SIG-M5 (cell line): ENCODE measurements at regions not wholly inside any gene's neighbourhood (a gene's known extent, or its start where the extent isn't known, plus 50 kb on each side); places are given as distances from the start of the nearest gene placed in this dataset.
A peak's percentile ranks its signal among the peaks of the same experiment; 100 is the strongest.

Source experiments
- DNase-seq: peaks from one replicate; lab custom pipeline; 2025; lab: John Stamatoyannopoulos, UW

DNA sequence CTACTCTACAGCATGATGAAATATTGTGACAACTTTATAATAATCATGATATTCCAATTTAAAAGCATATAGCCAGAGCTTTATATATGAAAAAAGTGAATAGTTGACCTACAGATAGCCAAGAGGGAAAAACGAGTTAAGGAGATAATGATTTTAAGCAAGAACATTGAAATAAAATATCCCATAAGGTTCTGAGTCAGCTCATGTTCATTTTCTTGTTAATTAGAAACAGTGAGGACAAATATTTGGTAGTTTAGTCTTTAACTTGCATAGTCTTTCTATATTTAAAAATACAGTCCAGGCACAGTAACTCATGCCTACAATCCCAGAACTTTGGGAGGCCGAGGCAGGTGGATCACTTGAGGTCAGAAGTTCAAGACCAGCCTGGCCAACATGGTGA, 55.8 kb upstream of the CDH6 start:
- DNase-seq = no peak

DNA sequence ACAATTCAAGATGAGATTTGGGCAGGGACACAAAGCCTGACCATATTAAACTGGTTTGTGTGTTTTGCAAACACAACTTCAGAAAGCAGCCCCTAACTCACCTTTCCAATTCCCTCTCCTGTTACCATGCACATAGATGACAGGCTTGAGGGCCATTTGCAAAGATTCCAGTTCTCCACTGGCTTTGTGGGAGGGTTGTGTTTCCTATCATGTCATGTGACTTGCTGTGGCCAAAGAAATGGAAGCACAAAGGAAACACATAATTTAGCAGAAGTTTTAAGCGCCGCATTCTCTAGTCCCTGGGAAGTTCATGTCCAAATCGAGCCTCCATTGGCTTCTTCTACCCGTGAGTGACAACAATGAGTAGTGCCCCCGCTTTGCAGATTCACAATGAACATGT, 57.9 kb upstream of the CDH6 start:
- DNase-seq = no peak

GRCh38 chr5:31133488-31133887, 60.0 kb upstream of the CDH6 start:
- no peak for DNase-seq

DNA sequence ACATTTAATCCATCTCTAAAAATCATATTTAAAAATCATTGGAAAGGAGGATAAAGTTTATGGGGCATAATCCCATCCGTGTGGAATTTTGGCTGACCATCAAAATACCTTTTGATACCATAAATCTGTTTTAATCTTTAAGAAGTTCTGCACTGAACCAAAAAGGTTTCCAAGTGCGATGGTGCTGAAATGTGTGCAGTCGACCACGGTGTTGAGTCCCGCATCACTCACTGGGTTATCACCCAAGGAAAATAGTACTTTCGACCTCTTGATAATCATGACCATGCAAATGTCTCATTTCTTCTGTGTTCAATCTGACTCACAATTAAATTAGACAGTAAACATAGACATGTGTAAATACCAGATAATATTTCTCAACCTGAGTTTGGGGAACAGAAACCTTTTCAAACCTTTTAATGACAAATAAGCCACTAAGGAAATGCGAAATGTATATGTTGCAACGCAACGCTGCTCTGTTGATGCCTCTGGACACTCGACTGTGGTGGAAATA, 62.0 kb upstream of the CDH6 start:
- peak; percentile 42 for DNase-seq

DNA sequence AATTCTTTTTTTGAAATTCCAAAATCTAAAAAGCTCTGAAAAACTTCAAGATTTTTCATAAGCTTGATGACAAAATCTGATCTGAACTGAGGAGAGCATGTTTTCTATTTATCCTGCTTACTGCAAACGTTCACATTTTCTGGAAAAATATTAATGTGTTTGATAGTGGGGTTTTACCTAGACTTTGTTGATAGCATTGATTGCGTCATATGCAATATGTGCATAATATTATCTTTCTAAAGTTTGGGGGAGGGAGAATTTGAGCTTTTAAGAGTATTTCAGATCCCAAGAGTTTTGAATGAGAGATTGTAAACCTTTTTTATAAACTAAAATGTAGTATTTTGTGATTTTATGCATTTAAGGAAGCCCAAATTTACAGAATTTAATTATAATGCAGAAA, 62.8 kb upstream of the CDH6 start:
- no peak for DNase-seq

- no peak for DNase-seq
Measured at GRCh38 chr5:31124651-31125305, 68.7 kb upstream of the CDH6 start.

- no peak for DNase-seq
Measured at GRCh38 chr5:31124026-31124425, 69.5 kb upstream of the CDH6 start.

GRCh38 chr5:31122998-31123951, 70.2 kb upstream of the CDH6 start:
- DNase-seq = no peak

DNA sequence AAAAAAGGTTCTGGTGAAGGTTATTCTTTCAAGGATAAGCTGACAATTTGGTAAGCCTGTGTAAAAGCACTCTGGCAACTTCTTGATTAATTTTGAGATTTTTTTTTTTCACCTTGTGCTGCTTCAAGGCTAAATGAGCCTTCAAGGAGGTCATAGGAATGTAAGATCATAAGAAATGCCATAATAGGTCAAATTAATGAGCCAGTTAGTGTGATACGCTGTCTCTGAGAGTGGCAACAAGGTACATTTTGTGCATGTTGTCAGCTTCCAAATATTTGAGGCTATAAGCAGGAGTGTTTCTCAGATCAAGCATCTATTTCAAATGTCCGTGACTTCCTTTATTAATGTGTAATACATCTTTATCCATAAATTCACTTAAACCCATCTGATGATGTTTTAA, 72.3 kb upstream of the CDH6 start:
- no peak for DNase-seq

- DNase-seq = no peak
Measured at GRCh38 chr5:31120642-31120948, 72.9 kb upstream of the CDH6 start.

- DNase-seq = no peak
Measured at GRCh38 chr5:31119938-31120641, 73.4 kb upstream of the CDH6 start.

GRCh38 chr5:31116466-31117031, 76.9 kb upstream of the CDH6 start:
- DNase-seq = no peak

DNA sequence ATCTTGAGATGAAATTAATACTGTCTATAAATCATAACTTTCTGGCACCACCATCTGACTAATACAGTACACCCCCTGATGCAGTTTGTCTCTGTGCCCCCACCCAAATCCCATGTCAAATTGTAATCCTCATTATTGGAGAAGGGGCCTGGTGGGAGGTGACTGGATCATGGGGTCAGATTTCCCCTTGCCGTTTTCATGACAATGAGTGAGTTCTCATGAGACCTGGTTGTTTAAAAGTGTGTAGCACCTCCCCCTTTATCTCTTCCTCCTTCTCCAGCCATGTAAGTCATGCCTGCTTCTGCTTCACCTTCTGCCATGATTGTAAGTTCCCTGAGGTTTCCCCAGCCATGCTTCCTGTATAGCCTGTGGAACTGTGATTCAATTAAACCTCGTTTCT, 78.7 kb upstream of the CDH6 start:
- DNase-seq = no peak

- DNase-seq = no peak
Measured at GRCh38 chr5:31113666-31114350, 79.7 kb upstream of the CDH6 start.

- DNase-seq = no peak
Measured at GRCh38 chr5:31113101-31113500, 80.4 kb upstream of the CDH6 start.

GRCh38 chr5:31107091-31107518, 86.4 kb upstream of the CDH6 start:
- DNase-seq = no peak

GRCh38 chr5:31106691-31107090, 86.8 kb upstream of the CDH6 start:
- no peak for DNase-seq

DNA sequence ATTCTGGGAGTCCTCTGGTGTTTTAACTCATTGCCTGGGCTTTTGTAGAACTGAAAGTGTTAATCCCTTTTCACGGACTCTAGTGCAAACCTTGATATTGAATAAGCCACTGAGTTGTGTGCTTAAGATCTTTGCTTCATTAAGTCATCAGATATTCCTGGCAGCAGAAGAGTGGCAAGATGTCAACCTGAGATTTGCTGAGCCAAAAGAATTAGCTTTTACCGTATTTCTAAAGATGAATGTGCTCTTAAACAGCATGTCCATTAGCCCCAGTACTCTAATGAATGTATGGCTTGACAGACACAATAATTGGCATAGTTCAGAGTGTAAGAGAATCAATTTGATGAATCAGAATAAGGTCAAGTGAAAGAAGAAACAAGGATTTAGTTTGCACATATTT, 87.2 kb upstream of the CDH6 start:
- no peak for DNase-seq

- DNase-seq = no peak
Measured at GRCh38 chr5:31104775-31105174, 88.7 kb upstream of the CDH6 start.

DNA sequence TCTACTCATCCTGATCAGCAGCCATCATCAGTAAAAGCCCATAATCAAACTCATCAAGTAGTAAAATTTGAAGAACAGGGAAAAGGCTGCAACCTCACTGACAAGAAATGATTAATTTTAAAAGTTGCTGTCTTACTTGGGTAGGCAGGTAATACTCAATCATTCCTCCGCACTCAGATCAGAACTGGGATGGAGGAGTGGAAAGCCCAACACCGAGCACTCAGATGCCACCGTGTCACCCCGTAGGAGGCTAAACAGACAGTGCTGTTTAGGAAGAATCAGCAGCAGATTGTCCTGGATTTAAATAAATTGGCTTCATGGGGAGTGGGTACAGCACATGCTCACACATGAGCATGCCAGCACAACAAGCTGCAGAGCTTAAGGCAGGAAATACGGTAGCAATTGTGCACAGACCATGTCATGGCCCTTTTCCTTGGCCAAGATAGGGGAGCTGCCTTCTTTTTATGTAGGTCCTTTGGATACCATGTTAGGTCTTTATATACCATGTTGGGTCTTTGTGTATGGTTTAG, 92.6 kb upstream of the CDH6 start:
- no peak for DNase-seq

DNA sequence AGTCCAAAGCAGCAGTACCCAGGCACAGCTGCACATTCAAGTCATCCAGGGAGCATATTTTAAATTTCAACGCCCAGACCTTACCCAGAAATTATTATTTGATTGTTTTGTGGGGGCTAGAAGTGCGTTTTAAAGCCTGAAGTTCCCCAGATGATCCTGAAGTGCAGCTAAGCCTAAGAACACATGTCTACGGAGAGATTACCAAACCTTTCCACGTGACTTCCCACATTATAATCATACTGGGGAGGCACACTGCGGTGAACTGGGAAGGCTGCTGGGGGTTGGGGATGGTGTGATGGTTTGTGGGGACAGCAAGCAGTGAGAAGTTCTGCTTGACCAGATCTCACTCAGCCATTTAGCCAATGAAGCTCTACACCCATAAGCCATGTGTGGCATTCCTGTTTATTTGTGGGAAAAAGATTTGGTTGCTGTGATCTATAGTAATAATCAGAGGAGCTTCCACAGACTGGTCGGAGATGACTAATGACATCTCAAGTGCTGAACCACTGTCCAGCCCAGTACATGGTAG, 93.4 kb upstream of the CDH6 start:
- no peak for DNase-seq
